ENCODE measurements at regions not wholly inside any gene's neighbourhood (a gene's known extent, or its start where the extent isn't known, plus 50 kb on each side); places are given as distances from the start of the nearest gene placed in this dataset.

GRCh38 chr3:41041899-41042298, 157.4 kb upstream of the CTNNB1 start:
- no peak for TF ChIP-seq U2AF1 (optimal IDR thresholded peaks at IDR 0.05; ENCODE audit: low read depth, low read length)
- TF ChIP-seq, protein P1, sequence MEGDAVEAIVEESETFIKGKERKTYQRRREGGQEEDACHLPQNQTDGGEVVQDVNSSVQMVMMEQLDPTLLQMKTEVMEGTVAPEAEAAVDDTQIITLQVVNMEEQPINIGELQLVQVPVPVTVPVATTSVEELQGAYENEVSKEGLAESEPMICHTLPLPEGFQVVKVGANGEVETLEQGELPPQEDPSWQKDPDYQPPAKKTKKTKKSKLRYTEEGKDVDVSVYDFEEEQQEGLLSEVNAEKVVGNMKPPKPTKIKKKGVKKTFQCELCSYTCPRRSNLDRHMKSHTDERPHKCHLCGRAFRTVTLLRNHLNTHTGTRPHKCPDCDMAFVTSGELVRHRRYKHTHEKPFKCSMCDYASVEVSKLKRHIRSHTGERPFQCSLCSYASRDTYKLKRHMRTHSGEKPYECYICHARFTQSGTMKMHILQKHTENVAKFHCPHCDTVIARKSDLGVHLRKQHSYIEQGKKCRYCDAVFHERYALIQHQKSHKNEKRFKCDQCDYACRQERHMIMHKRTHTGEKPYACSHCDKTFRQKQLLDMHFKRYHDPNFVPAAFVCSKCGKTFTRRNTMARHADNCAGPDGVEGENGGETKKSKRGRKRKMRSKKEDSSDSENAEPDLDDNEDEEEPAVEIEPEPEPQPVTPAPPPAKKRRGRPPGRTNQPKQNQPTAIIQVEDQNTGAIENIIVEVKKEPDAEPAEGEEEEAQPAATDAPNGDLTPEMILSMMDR (IDR thresholded peaks at IDR 0.05 in 2 of 3, conservative IDR thresholded peaks at IDR 0.05 in 1 of 3; ENCODE audit: insufficient read depth in 2 of 3, low read depth in 1 of 3, low read length in 3 of 3): no peak
- TF ChIP-seq XRCC5 (IDR thresholded peaks at IDR 0.05; ENCODE audit: low read depth, low read length): no peak
- no peak for TF ChIP-seq KLF1 (tag; IDR thresholded peaks at IDR 0.05)
- no peak for TF ChIP-seq MEF2D (tag; conservative IDR thresholded peaks at IDR 0.05; ENCODE audit: low read depth)
- no peak for TF ChIP-seq TAF1 (IDR thresholded peaks at IDR 0.05; ENCODE audit: control insufficient read depth, extremely low read depth, insufficient read depth, low read length, severe bottlenecking)
- no peak for TF ChIP-seq THRA (IDR thresholded peaks at IDR 0.05)
- TF ChIP-seq NFXL1 (CRISPR knock-in tag; IDR thresholded peaks at IDR 0.05): no peak
- no peak for TF ChIP-seq SMARCA5 (IDR thresholded peaks at IDR 0.05)
- TF ChIP-seq, protein P2, sequence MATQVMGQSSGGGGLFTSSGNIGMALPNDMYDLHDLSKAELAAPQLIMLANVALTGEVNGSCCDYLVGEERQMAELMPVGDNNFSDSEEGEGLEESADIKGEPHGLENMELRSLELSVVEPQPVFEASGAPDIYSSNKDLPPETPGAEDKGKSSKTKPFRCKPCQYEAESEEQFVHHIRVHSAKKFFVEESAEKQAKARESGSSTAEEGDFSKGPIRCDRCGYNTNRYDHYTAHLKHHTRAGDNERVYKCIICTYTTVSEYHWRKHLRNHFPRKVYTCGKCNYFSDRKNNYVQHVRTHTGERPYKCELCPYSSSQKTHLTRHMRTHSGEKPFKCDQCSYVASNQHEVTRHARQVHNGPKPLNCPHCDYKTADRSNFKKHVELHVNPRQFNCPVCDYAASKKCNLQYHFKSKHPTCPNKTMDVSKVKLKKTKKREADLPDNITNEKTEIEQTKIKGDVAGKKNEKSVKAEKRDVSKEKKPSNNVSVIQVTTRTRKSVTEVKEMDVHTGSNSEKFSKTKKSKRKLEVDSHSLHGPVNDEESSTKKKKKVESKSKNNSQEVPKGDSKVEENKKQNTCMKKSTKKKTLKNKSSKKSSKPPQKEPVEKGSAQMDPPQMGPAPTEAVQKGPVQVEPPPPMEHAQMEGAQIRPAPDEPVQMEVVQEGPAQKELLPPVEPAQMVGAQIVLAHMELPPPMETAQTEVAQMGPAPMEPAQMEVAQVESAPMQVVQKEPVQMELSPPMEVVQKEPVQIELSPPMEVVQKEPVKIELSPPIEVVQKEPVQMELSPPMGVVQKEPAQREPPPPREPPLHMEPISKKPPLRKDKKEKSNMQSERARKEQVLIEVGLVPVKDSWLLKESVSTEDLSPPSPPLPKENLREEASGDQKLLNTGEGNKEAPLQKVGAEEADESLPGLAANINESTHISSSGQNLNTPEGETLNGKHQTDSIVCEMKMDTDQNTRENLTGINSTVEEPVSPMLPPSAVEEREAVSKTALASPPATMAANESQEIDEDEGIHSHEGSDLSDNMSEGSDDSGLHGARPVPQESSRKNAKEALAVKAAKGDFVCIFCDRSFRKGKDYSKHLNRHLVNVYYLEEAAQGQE (IDR thresholded peaks at IDR 0.05; ENCODE audit: borderline replicate concordance): no peak
- TF ChIP-seq, protein P2 (CRISPR knock-in tag; IDR thresholded peaks at IDR 0.05; ENCODE audit: low read depth): no peak
- TF ChIP-seq ZNF311 (CRISPR knock-in tag; IDR thresholded peaks at IDR 0.05): no peak
- TF ChIP-seq ARID1B (IDR thresholded peaks at IDR 0.05): no peak
